Skeletal muscle tissue (tissue), 3 donors: ENCODE measurements at regions not wholly inside any gene's neighbourhood (a gene's known extent, or its start where the extent isn't known, plus 50 kb on each side); places are given as distances from the start of the nearest gene placed in this dataset.

ENCODE experiments used
- H3K27ac ChIP-seq: one replicate; pipeline ENCODE4 v1.7.0; 2013; ENCODE audit warnings: mild to moderate bottlenecking, low read depth, low read length, inconsistent platforms
- H3K27me3 ChIP-seq, 3 donors: one replicate each; pipeline ENCODE4 v1.7.0; 2013; ENCODE audit warnings: low read length in 3 of 3; ENCODE audit not compliant: control insufficient read depth in 3 of 3, insufficient read depth in 3 of 3
- H3K36me3 ChIP-seq, 3 donors: one replicate each; pipeline ENCODE4 v1.7.0; 2013; ENCODE audit warnings: low read length in 3 of 3; ENCODE audit not compliant: control insufficient read depth in 3 of 3, insufficient read depth in 3 of 3
- H3K4me1 ChIP-seq, 3 donors: one replicate each; pipeline ENCODE4 v1.7.0; 2013; ENCODE audit warnings: low read length in 3 of 3, mild to moderate bottlenecking in 3 of 3; ENCODE audit not compliant: control insufficient read depth in 3 of 3, insufficient read depth in 3 of 3
- H3K4me3 ChIP-seq, 3 donors: one replicate each; pipeline ENCODE4 v1.7.0; 2013; ENCODE audit warnings: low read length in 3 of 3
- H3K9ac ChIP-seq, 3 donors: one replicate each; pipeline ENCODE4 v1.7.0; 2013; ENCODE audit warnings: low read length in 3 of 3, mild to moderate bottlenecking in 3 of 3, moderate library complexity in 2 of 3, low read depth in 1 of 3
- H3K9me3 ChIP-seq, 3 donors: one replicate each; pipeline ENCODE4 v1.7.0; 2013; ENCODE audit warnings: low read length in 3 of 3; ENCODE audit not compliant: control insufficient read depth in 3 of 3
- donor health status: Osteomylitis.

- no peaks in the 10 kb centered on the region for H3K4me1 ChIP-seq
- no peak overlapping the region for H3K27ac ChIP-seq
- no peaks in the 10 kb centered on the region for H3K36me3 ChIP-seq
- H3K9ac ChIP-seq: no peak overlapping the region
- H3K27me3 ChIP-seq: no peaks in the 10 kb centered on the region
- no peak overlapping the region for H3K4me3 ChIP-seq
- H3K9me3 ChIP-seq: no peaks in the 10 kb centered on the region
Observed at GRCh38 chr18:38456253-38456652, 890.7 kb upstream of the CELF4 start.

GRCh38 chr18:38454764-38455469 is 889.3 kb upstream of the CELF4 start:
- H3K9ac ChIP-seq: no peak overlapping the region
- H3K27ac ChIP-seq: no peak overlapping the region
- no peaks in the 10 kb centered on the region for H3K27me3 ChIP-seq
- H3K4me3 ChIP-seq: no peak overlapping the region
- H3K36me3 ChIP-seq: no peaks in the 10 kb centered on the region
- H3K4me1 ChIP-seq: no peaks in the 10 kb centered on the region
- no peaks in the 10 kb centered on the region for H3K9me3 ChIP-seq

- no peaks in the 10 kb centered on the region for H3K36me3 ChIP-seq
- H3K27me3 ChIP-seq: no peaks in the 10 kb centered on the region
- no peak overlapping the region for H3K9ac ChIP-seq
- H3K27ac ChIP-seq: no peak overlapping the region
- no peak overlapping the region for H3K4me3 ChIP-seq
- H3K9me3 ChIP-seq: no peaks in the 10 kb centered on the region
- H3K4me1 ChIP-seq: no peaks in the 10 kb centered on the region
Observed at GRCh38 chr18:38453880-38454279, 888.3 kb upstream of the CELF4 start.

GRCh38 chr18:38450876-38451275 is 885.3 kb upstream of the CELF4 start:
- Histone ChIP-seq H3K27me3 (no peaks in the 10 kb centered on the region), H3K9me3 (no peaks in the 10 kb centered on the region), H3K36me3 (no peaks in the 10 kb centered on the region), H3K4me1 (no peaks in the 10 kb centered on the region), H3K4me3 (no peak overlapping the region), H3K27ac (no peak overlapping the region), H3K9ac (no peak overlapping the region)

- no peak overlapping the region for H3K4me3 ChIP-seq
- no peaks in the 10 kb centered on the region for H3K27me3 ChIP-seq
- H3K4me1 ChIP-seq: no peaks in the 10 kb centered on the region
- H3K27ac ChIP-seq: no peak overlapping the region
- H3K36me3 ChIP-seq: no peaks in the 10 kb centered on the region
- no peak overlapping the region for H3K9ac ChIP-seq
- H3K9me3 ChIP-seq: no peaks in the 10 kb centered on the region
Observed at GRCh38 chr18:38445804-38446145, 880.2 kb upstream of the CELF4 start.

GRCh38 chr18:38444971-38445803 is 879.6 kb upstream of the CELF4 start:
- Histone ChIP-seq H3K4me3 (no peak overlapping the region), H3K4me1 (no peaks in the 10 kb centered on the region), H3K27ac (no peak overlapping the region), H3K36me3 (no peaks in the 10 kb centered on the region), H3K27me3 (no peaks in the 10 kb centered on the region), H3K9ac (no peak overlapping the region), H3K9me3 (no peaks in the 10 kb centered on the region)

GRCh38 chr18:38427736-38428135 is 862.1 kb upstream of the CELF4 start:
- Histone ChIP-seq H3K36me3 (no peaks in the 10 kb centered on the region), H3K27me3 (no peaks in the 10 kb centered on the region), H3K9ac (no peak overlapping the region), H3K9me3 (no peaks in the 10 kb centered on the region), H3K27ac (no peak overlapping the region), H3K4me1 (no peaks in the 10 kb centered on the region), H3K4me3 (no peak overlapping the region)

- Histone ChIP-seq H3K4me3 (no peak overlapping the region), H3K9me3 (no peaks in the 10 kb centered on the region), H3K27me3 (no peaks in the 10 kb centered on the region), H3K4me1 (no peaks in the 10 kb centered on the region), H3K9ac (no peak overlapping the region), H3K36me3 (no peaks in the 10 kb centered on the region), H3K27ac (no peak overlapping the region)
Observed at GRCh38 chr18:38427234-38427633, 861.6 kb upstream of the CELF4 start.

- no peak overlapping the region for H3K4me3 ChIP-seq
- H3K9me3 ChIP-seq: no peaks in the 10 kb centered on the region
- no peak overlapping the region for H3K27ac ChIP-seq
- H3K27me3 ChIP-seq: no peaks in the 10 kb centered on the region
- H3K4me1 ChIP-seq: no peaks in the 10 kb centered on the region
- H3K9ac ChIP-seq: no peak overlapping the region
- no peaks in the 10 kb centered on the region for H3K36me3 ChIP-seq
Observed at GRCh38 chr18:38421872-38422615, 856.4 kb upstream of the CELF4 start.

GRCh38 chr18:38421021-38421420 is 855.4 kb upstream of the CELF4 start:
- no peak overlapping the region for H3K27ac ChIP-seq
- no peaks in the 10 kb centered on the region for H3K9me3 ChIP-seq
- no peaks in the 10 kb centered on the region for H3K36me3 ChIP-seq
- H3K4me3 ChIP-seq: no peak overlapping the region
- no peak overlapping the region for H3K9ac ChIP-seq
- no peaks in the 10 kb centered on the region for H3K27me3 ChIP-seq
- no peaks in the 10 kb centered on the region for H3K4me1 ChIP-seq
